Natural killer cell (primary cell): ENCODE measurements at regions not wholly inside any gene's neighbourhood (a gene's known extent, or its start where the extent isn't known, plus 50 kb on each side); places are given as distances from the start of the nearest gene placed in this dataset.

Experiments
- ATAC-seq, 3 donors: fragments of 150-1000 bp in 2 of 3; fragments of 200-7000 bp in 1 of 3; cut with Tn5 transposase; 1 replicate in 1 of 3; 2 replicates in 2 of 3; pipeline ENCODE4 v1.10.0; 2021; ENCODE audit warnings: mild to moderate bottlenecking in 2 of 3, moderate library complexity in 2 of 3
- DNase-seq, 2 donors: peaks; one replicate each; pipeline versions ENCODE4 v3.0.0 to v3.0.0-alpha.2; 2013 to 2021; ENCODE audit warnings: mixed read lengths in 1 of 2
- H3K27ac ChIP-seq: one replicate; pipeline ENCODE4 v1.5.1; 2013; ENCODE audit warnings: mild to moderate bottlenecking, low read length
- H3K27me3 ChIP-seq: one replicate; pipeline ENCODE4 v1.6.1; 2013; ENCODE audit warnings: low read length; ENCODE audit not compliant: control insufficient read depth, insufficient read depth
- H3K36me3 ChIP-seq: one replicate; pipeline ENCODE4 v1.6.1; 2013; ENCODE audit warnings: low read length; ENCODE audit not compliant: control insufficient read depth, insufficient read depth
- H3K4me1 ChIP-seq: one replicate; pipeline ENCODE4 v1.6.1; 2013; ENCODE audit warnings: low read length; ENCODE audit not compliant: control insufficient read depth, insufficient read depth
- H3K4me3 ChIP-seq: one replicate; pipeline ENCODE4 v1.5.1; 2013; ENCODE audit warnings: low read length
- H3K9me3 ChIP-seq: one replicate; pipeline ENCODE4 v1.6.1; 2013; ENCODE audit warnings: low read length; ENCODE audit not compliant: control insufficient read depth, insufficient read depth
- H3K27ac Mint-ChIP-seq, 2 donors: one replicate each; pipeline ENCODE4 v1.8.0; 2022; ENCODE audit warnings: mild to moderate bottlenecking in 2 of 2, mixed read lengths in 2 of 2, moderate library complexity in 1 of 2
- H3K27me3 Mint-ChIP-seq, 2 donors: one replicate each; pipeline ENCODE4 v1.8.0; 2022; ENCODE audit warnings: low read depth in 2 of 2, mixed read lengths in 2 of 2
- H3K36me3 Mint-ChIP-seq: one replicate; pipeline ENCODE4 v1.8.0; 2022; ENCODE audit warnings: mixed read lengths
- H3K4me1 Mint-ChIP-seq, 2 donors: one replicate each; pipeline ENCODE4 v1.8.0; 2022; ENCODE audit warnings: mixed read lengths in 2 of 2
- H3K4me3 Mint-ChIP-seq: one replicate; pipeline ENCODE4 v1.8.0; 2022; ENCODE audit warnings: mild to moderate bottlenecking, moderate library complexity, mixed read lengths
- H3K9me3 Mint-ChIP-seq, 2 donors: one replicate each; pipeline ENCODE4 v1.8.0; 2022; ENCODE audit warnings: mixed read lengths in 2 of 2
- CTCF ChIP-seq: fragments of 200-600 bp; IDR thresholded peaks from one replicate; pipeline ENCODE4 v1.8.0; 2022; ENCODE audit warnings: antibody characterized with exemption
- WGBS: methylation state at CpG from one replicate; pipeline ENCODE4 v1.1.7; 2013; ENCODE audit warnings: missing lambda C conversion rate; ENCODE audit not compliant: insufficient coverage; 5-methylcytosine and 5-hydroxymethylcytosine counted together
- intact Hi-C: fragments of 100-400 bp; cut with micrococcal nuclease; formaldehyde crosslinking; loops from one replicate; pipeline ENCODE4 v1.14.2; 2022

GRCh38 chr13:65965501-65965900 lies 1264.6 kb downstream of the PCDH9 start:
- Mint-ChIP-seq H3K27ac (no peak overlapping the region), H3K27me3 (peaks cover 0 to 5% of the 10 kb centered on the region in 2 donors), H3K4me1 (no peaks in the 10 kb centered on the region), H3K4me3 (no peak overlapping the region), H3K36me3 (no peaks in the 10 kb centered on the region), H3K9me3 (no peaks in the 10 kb centered on the region)
- 88% methylated on average over 1 of the region's 2 CpGs for whole genome bisulfite sequencing
- no peak overlapping the region for H3K27ac ChIP-seq
- no peak overlapping the region for H3K4me3 ChIP-seq
- H3K27me3 ChIP-seq: no peaks in the 10 kb centered on the region
- H3K9me3 ChIP-seq: no peaks in the 10 kb centered on the region
- DNase-seq: no peak
- TF ChIP-seq CTCF: no peak
- intact Hi-C loops: no loop called here
- H3K4me1 ChIP-seq: no peaks in the 10 kb centered on the region
- H3K36me3 ChIP-seq: no peaks in the 10 kb centered on the region
- no peak for ATAC-seq

GRCh38 chr13:65964672-65965071 lies 1265.5 kb downstream of the PCDH9 start:
- Histone ChIP-seq H3K36me3 (no peaks in the 10 kb centered on the region), H3K27ac (no peak overlapping the region), H3K27me3 (no peaks in the 10 kb centered on the region), H3K4me3 (no peak overlapping the region), H3K9me3 (no peaks in the 10 kb centered on the region), H3K4me1 (no peaks in the 10 kb centered on the region)
- Mint-ChIP-seq H3K4me3 (no peak overlapping the region), H3K36me3 (no peaks in the 10 kb centered on the region), H3K9me3 (peaks cover 0 to 2% of the 10 kb centered on the region in 2 donors), H3K27ac (no peak overlapping the region), H3K4me1 (no peaks in the 10 kb centered on the region), H3K27me3 (peaks cover 0 to 5% of the 10 kb centered on the region in 2 donors)
- ATAC-seq (no peak), DNase-seq (no peak)
- no peak for TF ChIP-seq CTCF
- intact Hi-C loops: no loop called here
- no CpG with 5 or more reads among the region's 1 CpG for WGBS

GRCh38 chr13:65959305-65959704 lies 1270.8 kb downstream of the PCDH9 start:
- no peak overlapping the region for H3K27ac ChIP-seq
- WGBS: 96% methylated on average over 2 of the region's 2 CpGs
- H3K27me3 ChIP-seq: no peaks in the 10 kb centered on the region
- H3K4me3 ChIP-seq: no peak overlapping the region
- H3K36me3 ChIP-seq: no peaks in the 10 kb centered on the region
- peaks cover 2 to 4% of the 10 kb centered on the region in 2 donors for H3K9me3 Mint-ChIP-seq
- H3K4me3 Mint-ChIP-seq: no peak overlapping the region
- H3K36me3 Mint-ChIP-seq: no peaks in the 10 kb centered on the region
- no peaks in the 10 kb centered on the region for H3K4me1 Mint-ChIP-seq
- no peaks in the 10 kb centered on the region for H3K4me1 ChIP-seq
- DNase-seq: no peak
- ATAC-seq: no peak
- no peak for TF ChIP-seq CTCF
- H3K27ac Mint-ChIP-seq: no peak overlapping the region
- intact Hi-C loops: no loop called here
- H3K9me3 ChIP-seq: peaks cover 4% of the 10 kb centered on the region
- peaks cover 0 to 9% of the 10 kb centered on the region in 2 donors for H3K27me3 Mint-ChIP-seq

GRCh38 chr13:65946387-65946786 lies 1283.7 kb downstream of the PCDH9 start:
- Mint-ChIP-seq H3K27me3 (peaks cover 3 to 11% of the 10 kb centered on the region in 2 donors), H3K4me3 (no peak overlapping the region), H3K27ac (no peak overlapping the region), H3K4me1 (no peaks in the 10 kb centered on the region), H3K9me3 (no peaks in the 10 kb centered on the region), H3K36me3 (no peaks in the 10 kb centered on the region)
- H3K9me3 ChIP-seq: no peaks in the 10 kb centered on the region
- H3K4me1 ChIP-seq: no peaks in the 10 kb centered on the region
- no peak overlapping the region for H3K27ac ChIP-seq
- intact Hi-C loops: no loop called here
- ATAC-seq (no peak), DNase-seq (no peak)
- no peaks in the 10 kb centered on the region for H3K36me3 ChIP-seq
- WGBS: 95% methylated on average over 4 of the region's 4 CpGs
- H3K4me3 ChIP-seq: no peak overlapping the region
- no peaks in the 10 kb centered on the region for H3K27me3 ChIP-seq
- no peak for TF ChIP-seq CTCF
